PC-9 (cell line): ENCODE measurements at regions not wholly inside any gene's neighbourhood (a gene's known extent, or its start where the extent isn't known, plus 50 kb on each side); places are given as distances from the start of the nearest gene placed in this dataset.

ENCODE experiments used
- BruUV-seq: library from RNA; stranded (reverse); fragments of 400-500 nt; replicated peaks from 2 replicates; lab custom pipeline; 2021; lab: Mats Ljungman, UMichigan
- CTCF ChIA-PET: fragments of 300-600 bp; sonication (Branson Sonifier 250); formaldehyde crosslinking; loops from one replicate; lab custom pipeline; 2022; ENCODE audit warnings: antibody characterized with exemption; lab: Charles Lee
- POLR2A ChIA-PET: fragments of 300-600 bp; sonication (Branson Sonifier 250); formaldehyde crosslinking; loops from one replicate; lab custom pipeline; 2022; ENCODE audit warnings: antibody characterized with exemption; ENCODE audit not compliant: unreplicated experiment; lab: Charles Lee
- DNase-seq, 2 experiments: peaks; one replicate each; pipeline versions ENCODE4 v3.0.0 to v3.0.0-alpha.2; 2015 to 2022; ENCODE audit warnings: mixed read lengths in 1 of 2
- H2AFZ ChIP-seq: fragments of 200-600 bp; sonication (generic); 2 replicates; pipeline ENCODE4 v1.8.1; 2017; ENCODE audit warnings: antibody characterized with exemption
- H3F3A ChIP-seq: fragments of 200-600 bp; sonication (generic); 2 replicates; pipeline ENCODE4 v1.8.1; 2017; ENCODE audit warnings: antibody characterized with exemption, mild to moderate bottlenecking, low read depth; ENCODE audit not compliant: insufficient read depth
- H3K27ac ChIP-seq: fragments of 200-600 bp; sonication (generic); 2 replicates; pipeline ENCODE4 v1.6.1; 2016; ENCODE audit warnings: mixed run types
- H3K27me3 ChIP-seq: fragments of 200-600 bp; sonication (generic); 2 replicates; pipeline ENCODE4 v1.6.1; 2016; ENCODE audit warnings: low read depth, mixed run types; ENCODE audit not compliant: insufficient read depth
- H3K36me3 ChIP-seq: fragments of 200-600 bp; sonication (generic); 2 replicates; pipeline ENCODE4 v1.6.1; 2016; ENCODE audit warnings: low read depth, mixed run types
- H3K4me1 ChIP-seq: fragments of 200-600 bp; sonication (generic); replicated peaks from 2 replicates; pipeline ENCODE4 v1.6.1; 2016; ENCODE audit warnings: mixed run types; ENCODE audit not compliant: insufficient read depth
- H3K4me2 ChIP-seq: fragments of 200-600 bp; sonication (generic); 2 replicates; pipeline ENCODE4 v1.6.1; 2017; ENCODE audit warnings: mixed run types
- H3K4me3 ChIP-seq: fragments of 200-600 bp; sonication (generic); 2 replicates; pipeline ENCODE4 v1.6.1; 2016; ENCODE audit warnings: mixed run types
- H3K79me2 ChIP-seq: fragments of 200-600 bp; sonication (generic); 2 replicates; pipeline ENCODE4 v1.6.1; 2017; ENCODE audit warnings: low read depth, mixed run types
- H3K9me2 ChIP-seq: fragments of 200-600 bp; sonication (generic); 2 replicates; pipeline ENCODE4 v1.8.1; 2017; ENCODE audit warnings: mild to moderate bottlenecking; ENCODE audit not compliant: insufficient read depth
- H3K9me3 ChIP-seq: fragments of 200-600 bp; sonication (generic); 2 replicates; pipeline ENCODE4 v1.8.1; 2016; ENCODE audit warnings: low read depth; ENCODE audit not compliant: insufficient read depth
- H4K20me1 ChIP-seq: fragments of 200-600 bp; sonication (generic); 2 replicates; pipeline ENCODE4 v1.8.1; 2017; ENCODE audit not compliant: insufficient read depth
- CTCF ChIP-seq: fragments of 200-600 bp; sonication (generic); conservative IDR thresholded peaks from 2 replicates; pipeline ENCODE4 v1.6.1; 2017; ENCODE audit warnings: mixed run types, antibody characterized with exemption, mild to moderate bottlenecking, moderate library complexity
- EZH2 ChIP-seq: fragments of 200-600 bp; sonication (generic); IDR thresholded peaks from 2 replicates; pipeline ENCODE4 v1.8.0; 2017; ENCODE audit warnings: antibody characterized with exemption, low read depth
- intact Hi-C: fragments of 100-400 bp; cut with micrococcal nuclease; formaldehyde crosslinking; loops from one replicate; pipeline ENCODE4 v1.10.0; 2022; ENCODE audit not compliant: unreplicated experiment

- Histone ChIP-seq H3K9me2 (no peaks in the 10 kb centered on the region; the same call in 1 of the 2 replicates), H3K4me1 (no peaks in the 10 kb centered on the region), H3F3A (no peaks in the 10 kb centered on the region), H3K79me2 (no peaks in the 10 kb centered on the region), H3K27ac (no peak overlapping the region), H3K27me3 (no peaks in the 10 kb centered on the region), H3K9me3 (no peaks in the 10 kb centered on the region), H3K4me3 (no peak overlapping the region), H2AFZ (no peak overlapping the region), H4K20me1 (no peaks in the 10 kb centered on the region; the same call in 1 of the 2 replicates), H3K4me2 (no peak overlapping the region), H3K36me3 (no peaks in the 10 kb centered on the region)
- intact Hi-C loops, result no loop called here
- BruUV-seq, result no TSS peak
- no peak for TF ChIP-seq CTCF
- no peak for TF ChIP-seq EZH2
- CTCF ChIA-PET, result no interaction called here
- POLR2A ChIA-PET, result no interaction called here
- no peak for DNase-seq
Observed at GRCh38 chr3:135699741-135700140, 265.8 kb upstream of the PPP2R3A start.

- Histone ChIP-seq H3F3A (no peaks in the 10 kb centered on the region), H3K27me3 (0 out of 2 replicates have a peak, but pooled peaks cover 2% of the 10 kb centered on the region), H3K4me1 (no peaks in the 10 kb centered on the region), H3K9me3 (no peaks in the 10 kb centered on the region), H3K79me2 (no peaks in the 10 kb centered on the region), H2AFZ (no peak overlapping the region), H3K36me3 (no peaks in the 10 kb centered on the region), H3K9me2 (no peaks in the 10 kb centered on the region; the same call in 1 of the 2 replicates), H3K4me3 (no peak overlapping the region), H4K20me1 (no peaks in the 10 kb centered on the region), H3K27ac (no peak overlapping the region), H3K4me2 (no peak overlapping the region)
- no TSS peak for BruUV-seq
- no peak for DNase-seq
- intact Hi-C loops, result no loop called here
- ChIA-PET CTCF (no interaction called here), POLR2A (no interaction called here)
- TF ChIP-seq CTCF (no peak), EZH2 (no peak)
Observed at GRCh38 chr3:135706758-135707375, 258.7 kb upstream of the PPP2R3A start.

- H3K27me3 ChIP-seq, result no peaks in the 10 kb centered on the region
- no peaks in the 10 kb centered on the region for H3F3A ChIP-seq
- no peak for TF ChIP-seq EZH2
- no peak for TF ChIP-seq CTCF
- ChIA-PET POLR2A (no interaction called here), CTCF (no interaction called here)
- H3K9me3 ChIP-seq, result no peaks in the 10 kb centered on the region
- intact Hi-C loops, result no loop called here
- H3K9me2 ChIP-seq, result no peaks in the 10 kb centered on the region
- H3K4me3 ChIP-seq, result no peak overlapping the region
- H3K79me2 ChIP-seq, result no peaks in the 10 kb centered on the region
- DNase-seq, result no peak
- H3K27ac ChIP-seq, result no peak overlapping the region
- no peaks in the 10 kb centered on the region for H3K4me1 ChIP-seq
- no peaks in the 10 kb centered on the region for H4K20me1 ChIP-seq
- H3K36me3 ChIP-seq, result no peaks in the 10 kb centered on the region
- no peak overlapping the region for H3K4me2 ChIP-seq
- BruUV-seq, result no TSS peak
- H2AFZ ChIP-seq, result no peak overlapping the region
Observed at GRCh38 chr3:135719449-135719848, 246.1 kb upstream of the PPP2R3A start.
